Activated CD8-positive, alpha-beta memory T cell treated with anti-CD3 and anti-CD28 coated beads for 36 hours (primary cell): ENCODE measurements at regions not wholly inside any gene's neighbourhood (a gene's known extent, or its start where the extent isn't known, plus 50 kb on each side); places are given as distances from the start of the nearest gene placed in this dataset.

ENCODE experiments used
- CTCF ChIA-PET: fragments of 350-600 bp; sonication (Branson Sonifier 250); formaldehyde crosslinking; loops from one replicate; lab custom pipeline; 2021; ENCODE audit warnings: antibody characterized with exemption; lab: Charles Lee
- POLR2A ChIA-PET: fragments of 350-600 bp; sonication (Branson Sonifier 250); formaldehyde crosslinking; loops from one replicate; lab custom pipeline; 2021; ENCODE audit warnings: antibody characterized with exemption; lab: Charles Lee

GRCh38 chr18:26745288-26746181 lies 120.0 kb downstream of the AQP4 start:
- POLR2A ChIA-PET: no interaction called here
- CTCF ChIA-PET: no interaction called here

- CTCF ChIA-PET: no interaction called here
- POLR2A ChIA-PET: no interaction called here
Observed at GRCh38 chr18:26741758-26742157, 123.7 kb downstream of the AQP4 start.

GRCh38 chr18:26741048-26741447 lies 124.5 kb downstream of the AQP4 start:
- ChIA-PET CTCF (no interaction called here), POLR2A (no interaction called here)

GRCh38 chr18:26740396-26740795 lies 125.1 kb downstream of the AQP4 start:
- POLR2A ChIA-PET: no interaction called here
- CTCF ChIA-PET: no interaction called here

GRCh38 chr18:26738706-26739105 lies 126.8 kb downstream of the AQP4 start:
- CTCF ChIA-PET: no interaction called here

GRCh38 chr18:26736301-26736700 lies 129.2 kb downstream of the AQP4 start:
- POLR2A ChIA-PET: no interaction called here
- CTCF ChIA-PET: no interaction called here

More at GRCh38 chr18:26738706-26739105, 126.8 kb downstream of the AQP4 start:
- POLR2A ChIA-PET: no interaction called here

- CTCF ChIA-PET: no interaction called here
- POLR2A ChIA-PET: no interaction called here
Observed at GRCh38 chr18:26734760-26735159, 130.7 kb downstream of the AQP4 start.

- ChIA-PET POLR2A (no interaction called here), CTCF (no interaction called here)
Observed at GRCh38 chr18:26729449-26729848, 136.1 kb downstream of the AQP4 start.

- ChIA-PET POLR2A (no interaction called here), CTCF (no interaction called here)
Observed at GRCh38 chr18:26729008-26729407, 136.5 kb downstream of the AQP4 start.

GRCh38 chr18:26723981-26724380 lies 141.5 kb downstream of the AQP4 start:
- CTCF ChIA-PET: no interaction called here
- POLR2A ChIA-PET: no interaction called here

GRCh38 chr18:26722565-26722931 lies 143.0 kb downstream of the AQP4 start:
- ChIA-PET CTCF (no interaction called here), POLR2A (no interaction called here)

- POLR2A ChIA-PET: no interaction called here
- CTCF ChIA-PET: no interaction called here
Observed at GRCh38 chr18:26721854-26722564, 143.5 kb downstream of the AQP4 start.

- ChIA-PET CTCF (no interaction called here), POLR2A (no interaction called here)
Observed at GRCh38 chr18:26719896-26720295, 145.6 kb downstream of the AQP4 start.

- POLR2A ChIA-PET: no interaction called here
- CTCF ChIA-PET: no interaction called here
Observed at GRCh38 chr18:26717123-26717719, 148.3 kb downstream of the AQP4 start.

GRCh38 chr18:26714739-26715138 lies 150.8 kb downstream of the AQP4 start:
- CTCF ChIA-PET: no interaction called here
- POLR2A ChIA-PET: no interaction called here

GRCh38 chr18:26711756-26712155 lies 153.8 kb downstream of the AQP4 start:
- ChIA-PET CTCF (interaction anchor here (0.6 kb wide), 1 partner anchor 92 kb away, joined by 3 read pairs; no protein-coding TSS in a partner anchor), POLR2A (no interaction called here)

- ChIA-PET POLR2A (no interaction called here), CTCF (no interaction called here)
Observed at GRCh38 chr18:26710470-26711096, 154.9 kb downstream of the AQP4 start.

GRCh38 chr18:26709897-26710296 lies 155.6 kb downstream of the AQP4 start:
- ChIA-PET POLR2A (no interaction called here), CTCF (no interaction called here)

GRCh38 chr18:26708806-26709716 lies 156.4 kb downstream of the AQP4 start:
- CTCF ChIA-PET: no interaction called here

More at GRCh38 chr18:26708806-26709716, 156.4 kb downstream of the AQP4 start:
- POLR2A ChIA-PET: no interaction called here
